ENCODE measurements at regions not wholly inside any gene's neighbourhood (a gene's known extent, or its start where the extent isn't known, plus 50 kb on each side); places are given as distances from the start of the nearest gene placed in this dataset.

DNA sequence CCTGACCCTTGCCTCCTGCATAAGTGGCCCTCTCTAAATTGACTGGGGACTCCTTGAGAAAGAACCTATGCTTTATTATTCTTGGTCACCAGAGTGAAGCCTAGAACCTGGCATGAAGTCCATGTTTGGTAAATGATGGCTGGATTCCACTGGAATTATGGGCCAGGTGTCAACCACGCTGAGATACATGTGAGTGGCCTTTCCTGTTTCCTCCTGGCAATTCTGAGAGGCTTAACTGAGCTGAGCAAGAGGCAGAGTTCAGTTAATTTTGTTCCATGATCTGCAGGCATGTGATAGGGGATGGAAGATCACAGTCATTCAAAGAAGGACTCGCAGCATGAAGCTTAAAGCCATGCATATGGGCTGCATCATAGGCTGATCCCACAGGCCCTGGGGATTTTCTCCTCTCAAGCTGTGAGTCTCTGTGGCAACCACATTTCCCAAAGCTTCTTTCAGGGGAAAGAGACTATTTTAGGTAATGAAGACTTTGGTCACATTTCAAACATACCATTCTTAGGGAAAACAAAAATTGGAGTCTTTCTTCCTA lies 69.4 kb upstream of the CLNK start:
- no peak for TF ChIP-seq ELF4 (IDR thresholded peaks at IDR 0.05)
- TF ChIP-seq ARNT (IDR thresholded peaks at IDR 0.05) = no peak
- no peak for TF ChIP-seq FOXM1 (IDR thresholded peaks at IDR 0.05; ENCODE audit: borderline replicate concordance)
- no peak for TF ChIP-seq SP1 (IDR thresholded peaks at IDR 0.05)
- no peak for TF ChIP-seq ZNF384 (IDR thresholded peaks at IDR 0.05)
- no peak for TF ChIP-seq SUZ12 (IDR thresholded peaks at IDR 0.05)
- TF ChIP-seq, protein P1, sequence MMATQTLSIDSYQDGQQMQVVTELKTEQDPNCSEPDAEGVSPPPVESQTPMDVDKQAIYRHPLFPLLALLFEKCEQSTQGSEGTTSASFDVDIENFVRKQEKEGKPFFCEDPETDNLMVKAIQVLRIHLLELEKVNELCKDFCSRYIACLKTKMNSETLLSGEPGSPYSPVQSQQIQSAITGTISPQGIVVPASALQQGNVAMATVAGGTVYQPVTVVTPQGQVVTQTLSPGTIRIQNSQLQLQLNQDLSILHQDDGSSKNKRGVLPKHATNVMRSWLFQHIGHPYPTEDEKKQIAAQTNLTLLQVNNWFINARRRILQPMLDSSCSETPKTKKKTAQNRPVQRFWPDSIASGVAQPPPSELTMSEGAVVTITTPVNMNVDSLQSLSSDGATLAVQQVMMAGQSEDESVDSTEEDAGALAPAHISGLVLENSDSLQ (IDR thresholded peaks at IDR 0.05) = no peak
- TF ChIP-seq FOXK2 (IDR thresholded peaks at IDR 0.05) = no peak

Data from HEK293T (cell line).